ENCODE measurements at regions not wholly inside any gene's neighbourhood (a gene's known extent, or its start where the extent isn't known, plus 50 kb on each side); places are given as distances from the start of the nearest gene placed in this dataset.

DNA sequence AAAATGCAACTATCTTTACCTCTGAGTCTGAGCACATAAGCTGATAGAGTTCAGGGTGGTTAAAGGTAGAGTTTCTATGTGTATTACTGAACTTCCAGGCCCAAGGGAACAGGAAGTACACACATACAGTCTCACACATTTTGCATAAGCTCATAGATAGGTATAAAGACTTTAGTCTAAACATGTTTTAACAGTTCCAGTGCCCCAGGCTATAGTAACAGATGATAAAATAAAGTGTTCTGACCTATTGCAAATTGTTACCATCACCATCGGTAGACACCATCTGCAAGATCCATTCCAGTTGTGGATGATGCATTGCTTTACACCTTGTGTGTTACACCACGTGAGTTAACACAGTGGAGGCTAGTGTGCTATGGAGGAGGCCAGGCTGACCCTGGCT, 95.8 kb downstream of the TMEM174 start:
- TF ChIP-seq POLR2A (IDR thresholded peaks at IDR 0.05; ENCODE audit: low read length): no peak
- TF ChIP-seq, protein P1, sequence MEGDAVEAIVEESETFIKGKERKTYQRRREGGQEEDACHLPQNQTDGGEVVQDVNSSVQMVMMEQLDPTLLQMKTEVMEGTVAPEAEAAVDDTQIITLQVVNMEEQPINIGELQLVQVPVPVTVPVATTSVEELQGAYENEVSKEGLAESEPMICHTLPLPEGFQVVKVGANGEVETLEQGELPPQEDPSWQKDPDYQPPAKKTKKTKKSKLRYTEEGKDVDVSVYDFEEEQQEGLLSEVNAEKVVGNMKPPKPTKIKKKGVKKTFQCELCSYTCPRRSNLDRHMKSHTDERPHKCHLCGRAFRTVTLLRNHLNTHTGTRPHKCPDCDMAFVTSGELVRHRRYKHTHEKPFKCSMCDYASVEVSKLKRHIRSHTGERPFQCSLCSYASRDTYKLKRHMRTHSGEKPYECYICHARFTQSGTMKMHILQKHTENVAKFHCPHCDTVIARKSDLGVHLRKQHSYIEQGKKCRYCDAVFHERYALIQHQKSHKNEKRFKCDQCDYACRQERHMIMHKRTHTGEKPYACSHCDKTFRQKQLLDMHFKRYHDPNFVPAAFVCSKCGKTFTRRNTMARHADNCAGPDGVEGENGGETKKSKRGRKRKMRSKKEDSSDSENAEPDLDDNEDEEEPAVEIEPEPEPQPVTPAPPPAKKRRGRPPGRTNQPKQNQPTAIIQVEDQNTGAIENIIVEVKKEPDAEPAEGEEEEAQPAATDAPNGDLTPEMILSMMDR (IDR thresholded peaks at IDR 0.05): no peak

Data from A549 (cell line).